Stomach (tissue), 8 donors: ENCODE measurements at regions not wholly inside any gene's neighbourhood (a gene's known extent, or its start where the extent isn't known, plus 50 kb on each side); places are given as distances from the start of the nearest gene placed in this dataset.

Experiments used
- DNase-seq, 2 donors: peaks; one replicate each; pipeline versions ENCODE4 v3.0.0 to v3.0.0-alpha.2; 2013 to 2019
- H3K27ac ChIP-seq, 5 donors: fragments of 200-600 bp in 4 of 5; sonication (generic) in 4 of 5; one replicate each; pipeline ENCODE4 v1.5.1; 2013 to 2019; ENCODE audit warnings: mild to moderate bottlenecking in 1 of 5, moderate library complexity in 1 of 5
- H3K27me3 ChIP-seq, 3 donors: fragments of 200-600 bp; sonication (generic); one replicate each; pipeline ENCODE4 v1.5.1; 2017 to 2019; ENCODE audit warnings: mixed run types in 1 of 3
- H3K36me3 ChIP-seq, 4 donors: fragments of 200-600 bp; sonication (generic); 1 replicate in 3 of 4; 2 replicates in 1 of 4; pipeline ENCODE4 v1.5.1; 2016 to 2019
- H3K4me1 ChIP-seq, 4 donors: fragments of 200-600 bp; sonication (generic); one replicate each; pipeline ENCODE4 v1.5.1; 2016 to 2019
- H3K4me3 ChIP-seq, 4 donors: fragments of 200-600 bp; sonication (generic) in 3 of 4; one replicate each; pipeline ENCODE4 v1.5.1; 2016 to 2019; ENCODE audit warnings: mild to moderate bottlenecking in 1 of 4
- H3K9me3 ChIP-seq, 4 donors: fragments of 200-600 bp; sonication (generic); one replicate each; pipeline ENCODE4 v1.5.1; 2016 to 2019
- CTCF ChIP-seq, 7 experiments: fragments of 450-650 bp in 4 of 7; fragments of 200-600 bp in 3 of 7; sonication (generic) in 3 of 7; IDR thresholded peaks; one replicate each; pipeline ENCODE4 v1.5.1; 2016 to 2019; ENCODE audit warnings: antibody characterized with exemption in 7 of 7, control low read depth in 2 of 7, mild to moderate bottlenecking in 1 of 7
- EP300 ChIP-seq: sonication (generic); formaldehyde crosslinking; IDR thresholded peaks from one replicate; pipeline ENCODE4 v1.6.1; 2017; ENCODE audit warnings: antibody characterized with exemption
- POLR2A ChIP-seq, 4 donors: fragments of 450-650 bp; IDR thresholded peaks; one replicate each; pipeline ENCODE4 v1.6.1; 2016; ENCODE audit warnings: antibody characterized with exemption in 4 of 4, control low read depth in 2 of 4, mild to moderate bottlenecking in 1 of 4, moderate library complexity in 1 of 4
- POLR2AphosphoS5 ChIP-seq, 3 donors: sonication (generic); formaldehyde crosslinking; IDR thresholded peaks; one replicate each; pipeline ENCODE4 v1.6.1; 2016; ENCODE audit warnings: antibody characterized with exemption in 3 of 3
- WGBS, 5 donors: extraction: QIAGEN DNeasy Blood & Tissue Kit in 3 of 5; methylation state at CpG; one replicate each; pipeline versions ENCODE4 v1.1.5 to v1.1.7; 2013 to 2018; 5-methylcytosine and 5-hydroxymethylcytosine counted together
- intact Hi-C: fragments of 100-400 bp; cut with DNase I; formaldehyde crosslinking; loops from one replicate; pipeline ENCODE4 v1.15.1; 2023; ENCODE audit warnings: low total_unique reads
- donor health status: healthy with polysubstance abuse.
- donor health status: Bipolar disorder and iron deficiency.
- donor health status: healthy.

GRCh38 chr15:98395974-98396610 lies 252.2 kb upstream of the IGF1R start:
- no peaks in the 10 kb centered on the region for H3K4me1 ChIP-seq
- no peaks in the 10 kb centered on the region for H3K36me3 ChIP-seq
- H3K4me3 ChIP-seq, result no peak overlapping the region
- peaks cover 0 to 4% (median 0%) of the 10 kb centered on the region in 3 donors for H3K27me3 ChIP-seq
- DNase-seq, result no peak
- H3K9me3 ChIP-seq, result no peaks in the 10 kb centered on the region
- TF ChIP-seq EP300 (no peak), POLR2A (IDR thresholded peaks at IDR 0.05) (no peak), POLR2AphosphoS5 (IDR thresholded peaks at IDR 0.05) (no peak), CTCF (IDR thresholded peaks at IDR 0.05) (no peak)
- no peak overlapping the region for H3K27ac ChIP-seq
- intact Hi-C loops, result no loop called here
- WGBS, 5 donors, result 50 to 73% (median 61%) methylated on average over 6 of the region's 6 CpGs

GRCh38 chr15:98397419-98397818 lies 250.9 kb upstream of the IGF1R start:
- 66 to 79% (median 73%) methylated on average over 8 of the region's 8 CpGs for WGBS, 5 donors
- DNase-seq, result no peak
- intact Hi-C loops, result no loop called here
- TF ChIP-seq EP300, result no peak
- no peak for TF ChIP-seq POLR2A (IDR thresholded peaks at IDR 0.05)
- TF ChIP-seq CTCF (IDR thresholded peaks at IDR 0.05), result no peak
- no peak for TF ChIP-seq POLR2AphosphoS5 (IDR thresholded peaks at IDR 0.05)
- Histone ChIP-seq H3K36me3 (no peaks in the 10 kb centered on the region), H3K27me3 (no peaks in the 10 kb centered on the region), H3K9me3 (no peaks in the 10 kb centered on the region), H3K4me3 (no peak overlapping the region), H3K4me1 (peaks cover 0 to 9% (median 0%) of the 10 kb centered on the region in 4 donors), H3K27ac (no peak overlapping the region)

GRCh38 chr15:98398056-98398455 lies 250.3 kb upstream of the IGF1R start:
- H3K27ac ChIP-seq, result no peak overlapping the region
- no peak overlapping the region for H3K4me3 ChIP-seq
- no peak for DNase-seq
- H3K4me1 ChIP-seq, result peaks cover 0 to 9% (median 0%) of the 10 kb centered on the region in 4 donors
- no peaks in the 10 kb centered on the region for H3K27me3 ChIP-seq
- TF ChIP-seq POLR2A (IDR thresholded peaks at IDR 0.05), result no peak
- H3K9me3 ChIP-seq, result no peaks in the 10 kb centered on the region
- H3K36me3 ChIP-seq, result no peaks in the 10 kb centered on the region
- intact Hi-C loops, result no loop called here
- WGBS, 5 donors, result 78 to 87% (median 78%) methylated on average over 4 of the region's 4 CpGs

GRCh38 chr15:98398886-98399285 lies 249.5 kb upstream of the IGF1R start:
- WGBS, 5 donors, result 76 to 95% (median 82%) methylated on average over 4 of the region's 4 CpGs

More at GRCh38 chr15:98398886-98399285, 249.5 kb upstream of the IGF1R start:
- intact Hi-C loops, result no loop called here
- Histone ChIP-seq H3K27me3 (peaks cover 0 to under 1% (median 0%) of the 10 kb centered on the region in 3 donors), H3K4me1 (peaks cover 0 to 9% (median 0%) of the 10 kb centered on the region in 4 donors), H3K27ac (no peak overlapping the region), H3K9me3 (no peaks in the 10 kb centered on the region), H3K36me3 (no peaks in the 10 kb centered on the region), H3K4me3 (no peak overlapping the region)
- TF ChIP-seq CTCF (IDR thresholded peaks at IDR 0.05) (no peak), POLR2A (IDR thresholded peaks at IDR 0.05) (no peak), EP300 (no peak), POLR2AphosphoS5 (IDR thresholded peaks at IDR 0.05) (no peak)
- DNase-seq, result no peak
